Activated CD8-positive, alpha-beta T cell treated with anti-CD3 and anti-CD28 coated beads for 36 hours (primary cell): ENCODE measurements at regions not wholly inside any gene's neighbourhood (a gene's known extent, or its start where the extent isn't known, plus 50 kb on each side); places are given as distances from the start of the nearest gene placed in this dataset.

ENCODE experiments used
- ATAC-seq: fragments of 200-7000 bp; cut with Tn5 transposase; one replicate; pipeline ENCODE4 v1.10.0; 2021; ENCODE audit warnings: mild to moderate bottlenecking, moderate library complexity
- CTCF ChIA-PET: fragments of 350-600 bp; sonication (Branson Sonifier 250); formaldehyde crosslinking; loops from one replicate; lab custom pipeline; 2021; ENCODE audit warnings: antibody characterized with exemption; lab: Charles Lee
- POLR2A ChIA-PET: fragments of 350-600 bp; sonication (Branson Sonifier 250); formaldehyde crosslinking; loops from one replicate; lab custom pipeline; 2021; ENCODE audit warnings: antibody characterized with exemption; lab: Charles Lee
- DNase-seq: peaks from one replicate; pipeline ENCODE4 v3.0.0-alpha.2; 2020
- H3K27ac Mint-ChIP-seq: one replicate; pipeline ENCODE4 v1.8.0; 2021; ENCODE audit warnings: mild to moderate bottlenecking, mixed read lengths
- H3K27me3 Mint-ChIP-seq: one replicate; pipeline ENCODE4 v1.8.0; 2021; ENCODE audit warnings: mixed read lengths
- H3K36me3 Mint-ChIP-seq: one replicate; pipeline ENCODE4 v1.8.0; 2021; ENCODE audit warnings: low read depth, mixed read lengths
- H3K4me1 Mint-ChIP-seq: one replicate; pipeline ENCODE4 v1.8.0; 2021; ENCODE audit warnings: low read depth, mixed read lengths
- H3K4me3 Mint-ChIP-seq: one replicate; pipeline ENCODE4 v1.8.0; 2021; ENCODE audit warnings: mild to moderate bottlenecking, moderate library complexity, mixed read lengths
- H3K9me3 Mint-ChIP-seq: one replicate; pipeline ENCODE4 v1.8.0; 2021; ENCODE audit warnings: mixed read lengths
- intact Hi-C: fragments of 100-400 bp; cut with micrococcal nuclease; formaldehyde crosslinking; loops from one replicate; pipeline ENCODE4 v1.10.0; 2022
- TF ChIP-seq, protein P1 (sequence below): fragments of 200-600 bp; IDR thresholded peaks from one replicate; pipeline ENCODE4 v1.8.0; 2022; ENCODE audit warnings: antibody characterized with exemption, mild to moderate bottlenecking

DNA sequence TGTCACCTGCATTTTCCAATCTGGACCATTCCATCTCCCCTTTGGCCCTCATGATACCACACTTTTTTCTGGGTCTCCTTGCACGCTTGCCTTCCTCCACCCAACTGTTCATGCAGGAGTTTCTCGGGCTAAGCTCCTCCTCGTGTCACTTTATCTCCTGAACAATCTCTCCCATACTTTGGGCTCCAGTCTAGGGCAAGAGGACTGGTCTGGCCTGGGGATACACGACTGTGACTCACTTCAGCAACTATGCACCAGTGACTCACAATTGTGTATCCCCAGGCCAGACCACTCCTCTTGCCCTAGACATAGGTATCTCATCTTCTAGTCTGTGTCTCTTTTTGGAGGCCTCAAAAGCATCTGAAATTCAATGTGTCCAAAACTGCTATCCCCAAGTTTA is 149.4 kb upstream of the PTPRM start:
- no peak overlapping the region for H3K27ac Mint-ChIP-seq
- TF ChIP-seq, protein P1, sequence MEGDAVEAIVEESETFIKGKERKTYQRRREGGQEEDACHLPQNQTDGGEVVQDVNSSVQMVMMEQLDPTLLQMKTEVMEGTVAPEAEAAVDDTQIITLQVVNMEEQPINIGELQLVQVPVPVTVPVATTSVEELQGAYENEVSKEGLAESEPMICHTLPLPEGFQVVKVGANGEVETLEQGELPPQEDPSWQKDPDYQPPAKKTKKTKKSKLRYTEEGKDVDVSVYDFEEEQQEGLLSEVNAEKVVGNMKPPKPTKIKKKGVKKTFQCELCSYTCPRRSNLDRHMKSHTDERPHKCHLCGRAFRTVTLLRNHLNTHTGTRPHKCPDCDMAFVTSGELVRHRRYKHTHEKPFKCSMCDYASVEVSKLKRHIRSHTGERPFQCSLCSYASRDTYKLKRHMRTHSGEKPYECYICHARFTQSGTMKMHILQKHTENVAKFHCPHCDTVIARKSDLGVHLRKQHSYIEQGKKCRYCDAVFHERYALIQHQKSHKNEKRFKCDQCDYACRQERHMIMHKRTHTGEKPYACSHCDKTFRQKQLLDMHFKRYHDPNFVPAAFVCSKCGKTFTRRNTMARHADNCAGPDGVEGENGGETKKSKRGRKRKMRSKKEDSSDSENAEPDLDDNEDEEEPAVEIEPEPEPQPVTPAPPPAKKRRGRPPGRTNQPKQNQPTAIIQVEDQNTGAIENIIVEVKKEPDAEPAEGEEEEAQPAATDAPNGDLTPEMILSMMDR, result no peak
- DNase-seq (no peak), ATAC-seq (no peak)
- H3K4me1 Mint-ChIP-seq, result no peaks in the 10 kb centered on the region
- ChIA-PET CTCF (no interaction called here), POLR2A (no interaction called here)
- peaks cover 5% of the 10 kb centered on the region for H3K9me3 Mint-ChIP-seq
- no peak overlapping the region for H3K4me3 Mint-ChIP-seq
- no peaks in the 10 kb centered on the region for H3K36me3 Mint-ChIP-seq
- peaks cover 2% of the 10 kb centered on the region for H3K27me3 Mint-ChIP-seq
- intact Hi-C loops, result no loop called here

DNA sequence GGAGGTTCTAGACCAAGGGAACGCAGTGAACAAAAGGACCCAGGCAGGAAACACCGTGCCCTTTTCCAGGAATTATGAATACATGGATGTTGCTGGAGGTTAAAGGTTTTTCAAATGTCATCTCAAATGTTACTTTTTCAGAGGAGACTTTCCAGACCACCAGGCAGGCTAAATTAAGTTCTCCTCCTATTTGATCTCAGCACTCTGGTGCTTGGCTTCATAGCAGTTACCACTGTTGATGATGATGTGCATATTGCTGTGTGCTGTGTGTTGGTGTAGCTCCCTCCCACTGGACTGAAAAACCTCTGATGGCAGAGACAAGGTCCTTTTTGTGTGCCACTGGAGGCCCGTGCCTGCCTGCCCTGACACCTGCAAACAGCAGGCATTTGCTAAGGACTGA is 137.3 kb upstream of the PTPRM start:
- POLR2A ChIA-PET, result no interaction called here
- Mint-ChIP-seq H3K9me3 (peaks cover 4% of the 10 kb centered on the region), H3K27ac (no peak overlapping the region), H3K36me3 (no peaks in the 10 kb centered on the region), H3K4me3 (no peak overlapping the region), H3K27me3 (no peaks in the 10 kb centered on the region), H3K4me1 (no peaks in the 10 kb centered on the region)
- CTCF ChIA-PET, result no interaction called here
- TF ChIP-seq, protein P1, result no peak
- intact Hi-C loops, result no loop called here
- no peak for DNase-seq
- ATAC-seq, result no peak

DNA sequence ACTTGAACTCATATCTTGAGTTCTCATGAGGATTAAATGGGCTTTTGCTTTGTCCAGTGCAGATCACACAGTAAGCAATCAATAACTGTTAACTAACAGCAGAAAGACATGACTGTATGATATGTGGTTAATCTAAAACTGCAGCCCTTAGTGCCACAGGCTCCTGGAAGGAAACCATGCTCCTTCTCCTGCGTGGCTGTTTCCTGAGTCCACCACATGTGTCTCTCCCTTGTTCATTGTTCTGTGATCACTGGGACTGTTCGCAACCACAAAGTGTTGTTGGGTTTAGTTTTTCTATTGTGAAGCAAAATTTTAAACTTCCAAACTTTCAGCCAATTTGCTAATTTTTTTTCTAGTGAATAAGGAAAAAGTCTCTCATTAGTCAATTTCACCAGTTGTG is 130.9 kb upstream of the PTPRM start:
- no peak overlapping the region for H3K4me3 Mint-ChIP-seq
- intact Hi-C loops, result no loop called here
- CTCF ChIA-PET, result no interaction called here
- H3K4me1 Mint-ChIP-seq, result no peaks in the 10 kb centered on the region
- POLR2A ChIA-PET, result no interaction called here
- no peaks in the 10 kb centered on the region for H3K27me3 Mint-ChIP-seq
- no peaks in the 10 kb centered on the region for H3K36me3 Mint-ChIP-seq
- H3K9me3 Mint-ChIP-seq, result no peaks in the 10 kb centered on the region
- DNase-seq (no peak), ATAC-seq (no peak)
- H3K27ac Mint-ChIP-seq, result no peak overlapping the region
- TF ChIP-seq, protein P1, result no peak

DNA sequence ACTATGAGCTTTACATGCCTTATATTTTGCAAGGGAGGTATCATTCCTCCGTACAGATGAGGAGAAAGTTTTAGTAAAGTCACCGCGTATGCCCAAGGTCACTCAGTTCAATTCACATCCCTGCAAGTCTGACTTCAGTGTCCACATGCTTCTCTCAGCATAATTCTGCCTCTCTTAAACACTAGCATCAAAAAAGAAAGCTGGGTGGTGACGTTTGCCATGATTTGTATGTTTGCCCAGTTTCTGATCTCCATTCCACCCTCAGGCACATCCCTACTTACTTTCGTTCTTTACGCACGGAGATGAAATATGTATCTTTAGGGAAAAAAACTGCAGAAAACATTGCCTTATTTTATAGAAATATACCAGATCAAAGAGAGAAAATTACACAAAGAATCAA is 129.2 kb upstream of the PTPRM start:
- Mint-ChIP-seq H3K9me3 (no peaks in the 10 kb centered on the region), H3K36me3 (no peaks in the 10 kb centered on the region), H3K27ac (no peak overlapping the region), H3K4me3 (no peak overlapping the region), H3K27me3 (no peaks in the 10 kb centered on the region), H3K4me1 (no peaks in the 10 kb centered on the region)
- CTCF ChIA-PET, result no interaction called here
- intact Hi-C loops, result no loop called here
- TF ChIP-seq, protein P1, result no peak
- ATAC-seq, result no peak
- DNase-seq, result no peak
- POLR2A ChIA-PET, result no interaction called here

DNA sequence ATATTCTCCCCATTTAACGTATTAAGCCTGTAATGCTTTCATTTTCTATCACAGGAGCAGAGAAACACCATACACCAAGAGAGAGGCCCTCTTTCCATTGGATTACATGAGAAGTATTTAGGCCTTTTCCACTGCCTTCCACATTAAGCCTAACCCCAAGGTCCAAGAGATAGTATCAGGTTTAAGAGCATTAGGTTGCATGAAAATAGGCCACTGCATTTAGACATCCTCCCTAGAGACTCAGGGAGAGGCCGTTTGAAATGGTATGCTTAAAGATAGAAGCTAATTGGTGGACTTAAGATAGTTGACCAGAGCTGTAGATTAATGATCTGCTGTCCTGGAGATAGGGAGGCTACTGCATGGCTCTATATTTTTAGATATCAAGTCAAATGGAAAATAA is 128.5 kb upstream of the PTPRM start:
- ATAC-seq (no peak), DNase-seq (no peak)
- Mint-ChIP-seq H3K4me1 (no peaks in the 10 kb centered on the region), H3K27me3 (no peaks in the 10 kb centered on the region), H3K9me3 (no peaks in the 10 kb centered on the region), H3K4me3 (no peak overlapping the region), H3K36me3 (no peaks in the 10 kb centered on the region), H3K27ac (no peak overlapping the region)
- ChIA-PET CTCF (no interaction called here), POLR2A (no interaction called here)
- TF ChIP-seq, protein P1, result no peak
- intact Hi-C loops, result no loop called here
